ENCODE measurements at regions not wholly inside any gene's neighbourhood (a gene's known extent, or its start where the extent isn't known, plus 50 kb on each side); places are given as distances from the start of the nearest gene placed in this dataset.

- H3K36me3 ChIP-seq (ENCODE audit: insufficient read depth in 1 of 2, low read depth in 1 of 2): no peaks in the 10 kb centered on the region
- intact Hi-C loops (cut with DNase I): no loop called here
- no peaks in the 10 kb centered on the region for H3K9me3 ChIP-seq
- H3K4me1 ChIP-seq: no peaks in the 10 kb centered on the region
- DNase-seq (no peak), ATAC-seq (no peak)
- H3K4me3 ChIP-seq: no peak overlapping the region
- H3K27ac ChIP-seq: no peak overlapping the region
- no peak for TF ChIP-seq CTCF (IDR thresholded peaks at IDR 0.05)
- no peaks in the 10 kb centered on the region for H3K27me3 ChIP-seq (ENCODE audit: insufficient read depth in 3 of 3, low read length in 2 of 3)
- WGBS, 3 donors: 20 to 26% (median 22%) methylated on average over 2 of the region's 2 CpGs
These were observed 551.4 kb upstream of the ZFHX3 start for GRCh38 chr16:73599351-73599750.

DNA sequence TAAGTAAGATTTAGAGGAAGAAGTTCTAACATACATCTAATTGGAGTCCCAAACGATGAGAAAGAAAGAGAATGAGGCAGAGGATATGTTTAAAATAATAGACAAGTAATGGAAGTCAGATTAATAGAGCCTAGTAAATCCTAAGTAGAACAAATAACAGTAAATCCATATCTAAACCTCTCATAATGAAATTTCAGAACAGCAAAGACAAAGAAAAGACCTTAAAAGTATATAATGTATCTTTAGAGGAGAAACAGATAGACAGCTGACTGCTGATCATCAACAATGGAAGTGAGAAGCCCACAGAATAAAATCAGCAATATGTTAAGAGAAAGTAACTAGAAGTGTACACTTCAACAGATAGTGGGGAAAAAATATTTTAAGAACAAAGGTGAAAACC, 536.2 kb upstream of the ZFHX3 start:
- ATAC-seq: no peak
- Histone ChIP-seq H3K4me3 (no peak overlapping the region), H3K9me3 (no peaks in the 10 kb centered on the region), H3K27me3 (ENCODE audit: insufficient read depth in 3 of 3, low read length in 2 of 3) (no peaks in the 10 kb centered on the region), H3K4me1 (no peaks in the 10 kb centered on the region), H3K27ac (no peak overlapping the region), H3K36me3 (ENCODE audit: insufficient read depth in 1 of 2, low read depth in 1 of 2) (no peaks in the 10 kb centered on the region)
- no peak for DNase-seq
- WGBS, 3 donors: 87 to 97% (median 93%) methylated on average over 1 of the region's 1 CpG
- intact Hi-C loops (cut with DNase I): no loop called here
- TF ChIP-seq CTCF (IDR thresholded peaks at IDR 0.05): no peak

DNA sequence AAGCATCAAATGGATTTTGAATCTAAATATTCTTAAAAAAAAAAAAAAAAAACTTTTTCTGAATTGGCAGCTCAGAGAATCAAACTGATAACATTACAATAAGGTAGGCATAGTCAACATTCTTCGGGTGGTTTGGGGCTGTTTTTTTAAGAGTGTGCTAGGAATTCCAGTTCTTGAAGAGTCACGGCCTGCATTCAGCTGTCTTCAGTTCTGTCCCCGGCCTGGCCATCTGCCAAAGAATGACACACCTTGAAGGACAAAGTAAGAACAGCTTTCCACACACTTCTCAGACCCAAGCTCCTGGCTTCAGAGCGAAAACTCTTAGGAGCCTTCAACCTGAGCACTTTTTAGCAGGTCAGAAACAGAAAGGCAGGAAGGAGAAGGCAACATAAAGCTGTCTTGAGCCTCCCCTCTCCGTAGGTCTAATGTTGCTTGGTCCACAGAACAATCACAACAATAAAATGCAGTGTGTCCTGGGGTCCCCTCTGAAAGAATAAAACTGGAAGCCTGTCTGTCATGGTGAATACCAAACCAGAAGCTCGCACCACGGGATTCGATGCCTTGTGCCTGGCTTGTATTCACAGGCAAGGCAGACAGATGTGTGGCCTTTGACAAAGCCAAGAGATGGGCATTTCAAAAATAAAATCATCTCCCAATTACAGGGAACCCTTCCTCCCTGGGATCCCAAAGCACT, 524.4 kb upstream of the ZFHX3 start:
- H3K4me3 ChIP-seq: no peak overlapping the region
- H3K36me3 ChIP-seq (ENCODE audit: insufficient read depth in 1 of 2, low read depth in 1 of 2): no peaks in the 10 kb centered on the region
- peak in 3 of 4 donors; percentile 61 to 90 (median 73) for ATAC-seq
- no peaks in the 10 kb centered on the region for H3K4me1 ChIP-seq
- no peak overlapping the region for H3K27ac ChIP-seq
- WGBS, 3 donors: 25 to 35% (median 28%) methylated on average over 8 of the region's 8 CpGs
- no peak for TF ChIP-seq CTCF (IDR thresholded peaks at IDR 0.05)
- peak; percentile 28 to 77 for DNase-seq
- no peaks in the 10 kb centered on the region for H3K9me3 ChIP-seq
- intact Hi-C loops (cut with DNase I): no loop called here
- H3K27me3 ChIP-seq (ENCODE audit: insufficient read depth in 3 of 3, low read length in 2 of 3): peaks cover 0 to 6% (median 5%) of the 10 kb centered on the region in 3 donors

DNA sequence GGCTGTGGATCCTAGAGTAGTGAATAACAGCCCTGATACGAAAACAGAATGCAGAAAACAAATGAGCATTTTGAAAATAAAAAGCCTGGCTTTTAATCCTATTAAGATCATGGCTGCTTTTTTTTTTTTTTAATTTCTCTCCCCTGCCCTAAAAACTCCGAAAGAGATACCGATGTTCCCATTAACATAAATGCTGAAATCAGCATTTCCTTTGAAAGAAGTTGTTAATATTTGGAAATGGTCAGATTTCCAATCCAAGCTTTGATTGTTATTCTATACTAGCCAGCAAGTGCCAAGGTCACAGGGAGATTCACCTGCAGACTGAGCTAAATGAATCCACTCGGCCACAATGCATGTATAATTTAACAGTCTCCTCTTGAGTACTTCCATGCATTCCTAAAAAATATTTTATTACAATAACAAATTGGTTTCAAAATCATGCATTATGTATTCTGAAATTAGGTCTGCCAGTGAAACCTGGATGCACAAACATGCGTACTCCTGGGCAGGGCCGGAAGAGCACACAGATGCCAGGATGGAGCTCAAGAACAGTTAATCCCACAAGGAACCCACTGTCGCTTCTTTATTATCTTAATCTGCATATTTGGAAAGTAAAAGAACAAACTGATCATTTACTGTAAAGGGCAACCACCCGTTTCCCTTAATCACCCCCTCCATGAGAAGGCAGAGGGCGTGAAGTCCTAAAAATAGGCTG, 521.5 kb upstream of the ZFHX3 start:
- Histone ChIP-seq H3K27me3 (ENCODE audit: insufficient read depth in 3 of 3, low read length in 2 of 3) (peaks cover 0 to 6% (median 5%) of the 10 kb centered on the region in 3 donors), H3K4me3 (no peak overlapping the region), H3K36me3 (ENCODE audit: insufficient read depth in 1 of 2, low read depth in 1 of 2) (no peaks in the 10 kb centered on the region), H3K27ac (no peak overlapping the region), H3K4me1 (no peaks in the 10 kb centered on the region), H3K9me3 (no peaks in the 10 kb centered on the region)
- WGBS, 3 donors: 63 to 86% (median 78%) methylated on average over 9 of the region's 9 CpGs
- ATAC-seq (no peak), DNase-seq (no peak)
- intact Hi-C loops (cut with DNase I): loop anchor here (5.0 to 10.0 kb wide), 2 partner anchors 308 to 385 kb away; no protein-coding TSS in a partner anchor
- no peak for TF ChIP-seq CTCF (IDR thresholded peaks at IDR 0.05)

All from psoas muscle (tissue), 7 donors.